HG03378 (cell line): ENCODE measurements at regions not wholly inside any gene's neighbourhood (a gene's known extent, or its start where the extent isn't known, plus 50 kb on each side); places are given as distances from the start of the nearest gene placed in this dataset.
A peak's percentile ranks its signal among the peaks of the same experiment; 100 is the strongest.

Source experiments
- ATAC-seq: cut with Tn5 transposase; IDR thresholded peaks from one replicate; pipeline ENCODE4 v1.9.1; 2021; ENCODE audit warnings: mild to moderate bottlenecking, moderate library complexity; ENCODE audit not compliant: unreplicated experiment

DNA sequence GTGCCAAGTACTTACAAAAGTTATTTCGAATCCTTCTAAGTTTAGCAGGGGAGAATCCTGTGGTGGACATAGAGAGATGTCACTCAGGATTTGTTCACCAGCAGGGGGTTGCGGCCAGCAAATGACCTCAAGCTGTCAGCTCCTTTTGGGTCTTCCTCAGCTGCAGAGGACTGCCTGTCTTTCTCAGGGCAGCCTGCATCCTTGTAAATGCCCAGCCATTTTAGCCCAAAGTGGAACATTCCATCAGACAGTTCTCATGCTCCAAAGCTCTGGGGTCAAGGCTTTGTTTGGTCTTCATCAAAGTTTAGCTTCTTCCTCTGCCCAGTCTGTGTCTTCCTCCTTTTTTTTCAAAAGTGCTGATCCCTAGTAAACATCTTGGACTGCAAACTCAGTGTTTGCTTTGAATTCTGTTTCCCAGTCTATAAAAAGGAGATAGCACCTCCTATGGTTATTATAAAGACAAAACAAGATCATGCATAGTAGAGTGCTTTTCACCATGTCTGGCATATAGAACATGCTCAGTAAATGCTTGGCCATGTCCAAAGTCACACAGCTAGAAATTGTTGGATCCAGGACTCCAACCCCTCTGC is 156.4 kb upstream of the GATB start:
- no peak for ATAC-seq

DNA sequence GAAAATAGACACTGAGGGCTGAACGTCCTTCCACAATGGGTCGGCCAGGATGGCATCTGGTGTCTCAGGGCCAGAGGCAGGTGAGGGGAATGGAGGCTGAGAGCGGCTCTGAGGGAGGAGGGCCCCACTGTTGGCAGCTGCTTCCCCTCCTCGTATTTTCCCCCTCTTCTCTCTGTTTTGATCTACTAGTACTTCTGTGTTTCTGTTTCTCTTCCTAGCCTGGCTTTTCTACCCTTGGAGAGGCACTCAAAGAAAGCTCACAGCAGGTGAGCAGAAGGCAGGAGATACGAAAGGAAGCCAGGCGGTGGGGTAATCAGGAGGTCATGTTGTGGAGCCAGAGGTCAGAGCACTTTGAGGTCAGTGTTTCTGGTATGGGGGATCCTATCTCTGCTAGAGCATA is 151.8 kb upstream of the GATB start:
- ATAC-seq = no peak

DNA sequence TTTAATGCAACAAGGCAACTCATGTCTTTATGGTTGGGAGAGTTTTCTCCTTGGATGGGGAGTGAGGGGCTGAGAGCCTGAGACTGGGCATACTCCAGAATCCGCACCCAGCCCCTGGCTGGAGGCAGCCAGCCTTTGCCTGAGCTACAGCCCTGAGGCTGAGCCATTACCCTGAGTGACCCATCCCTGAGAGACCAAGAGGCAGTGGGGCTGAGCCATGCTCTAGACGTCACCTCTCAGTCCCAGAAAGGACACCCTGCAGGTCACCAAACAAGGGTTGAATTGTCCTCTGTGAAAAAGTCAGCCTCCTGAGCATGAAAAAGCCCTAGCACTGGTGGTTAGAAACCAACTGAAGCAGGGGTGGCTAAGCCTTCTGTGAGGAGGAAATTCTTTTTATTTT is 151.2 kb upstream of the GATB start:
- no peak for ATAC-seq

DNA sequence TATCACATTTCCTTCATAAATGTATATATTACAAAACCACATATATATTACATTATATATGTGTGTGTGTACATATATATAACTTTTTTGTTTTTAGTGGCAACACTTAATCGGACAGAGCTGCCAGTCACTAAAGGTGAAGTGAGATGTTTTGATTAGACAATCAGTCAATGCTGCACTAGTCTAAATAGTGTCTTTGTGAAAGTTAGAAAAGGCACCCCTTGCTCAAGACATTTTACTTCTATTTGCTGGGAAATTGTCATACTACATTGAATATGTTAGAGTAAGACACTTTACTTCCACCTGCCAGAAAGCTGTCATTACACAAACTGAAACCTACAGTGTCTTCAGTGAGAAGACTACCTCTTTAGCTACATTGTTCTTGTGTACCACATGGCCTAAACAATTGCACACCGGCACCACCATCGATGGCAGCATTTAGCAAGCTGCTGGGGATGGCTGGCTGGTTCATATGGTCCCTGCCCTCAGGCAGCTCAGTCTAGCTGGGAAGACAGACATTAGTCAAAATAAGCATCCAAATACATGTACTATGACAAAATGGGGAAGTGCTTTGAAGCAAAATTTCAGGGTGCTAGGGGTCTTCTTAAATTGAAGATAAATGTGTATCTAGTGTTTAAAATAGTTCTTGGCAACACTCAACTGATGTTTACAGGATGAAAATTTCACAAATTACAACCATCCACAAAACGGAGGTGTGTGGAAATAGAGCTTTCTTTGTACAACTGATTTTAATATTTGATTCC is 148.1 kb upstream of the GATB start:
- peak; percentile 45 for ATAC-seq

DNA sequence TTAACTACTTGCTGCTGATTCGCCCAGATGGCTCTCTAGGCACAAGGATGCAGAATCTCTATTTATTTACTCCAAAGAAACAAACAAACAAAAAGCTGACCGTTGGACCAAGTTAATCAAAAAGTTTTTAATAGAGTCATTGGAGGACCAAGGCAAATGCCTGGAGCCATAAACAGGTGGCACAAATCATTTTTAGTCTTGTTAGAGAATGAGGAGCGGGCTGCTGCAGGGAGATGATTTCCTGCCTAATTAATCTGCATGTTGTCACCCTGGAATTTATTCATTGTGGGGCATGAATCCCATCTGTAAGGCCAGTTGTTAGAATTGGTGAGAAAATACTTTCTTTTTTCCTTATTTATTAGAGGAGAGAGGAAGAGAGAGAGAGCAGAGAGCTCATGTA is 147.4 kb upstream of the GATB start:
- no peak for ATAC-seq

DNA sequence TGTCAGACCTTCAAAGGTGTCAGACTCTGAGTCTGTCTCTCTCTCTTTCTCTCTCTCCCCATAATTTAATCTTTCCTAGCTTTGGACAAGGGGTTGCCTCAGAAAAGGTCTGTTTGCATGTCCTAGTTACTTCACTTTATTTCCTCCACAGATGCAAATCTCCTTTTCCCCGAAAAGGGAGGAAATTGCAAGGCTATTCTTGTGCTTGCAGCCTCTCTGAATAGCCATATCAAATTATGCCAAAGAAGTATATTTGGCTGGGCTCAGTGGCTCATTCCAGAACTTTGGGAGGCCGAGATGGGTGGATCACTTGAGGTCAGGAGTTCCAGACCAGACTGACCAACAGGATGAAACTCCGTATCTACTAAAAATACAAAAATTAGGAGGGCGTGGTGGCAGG is 145.6 kb upstream of the GATB start:
- no peak for ATAC-seq

DNA sequence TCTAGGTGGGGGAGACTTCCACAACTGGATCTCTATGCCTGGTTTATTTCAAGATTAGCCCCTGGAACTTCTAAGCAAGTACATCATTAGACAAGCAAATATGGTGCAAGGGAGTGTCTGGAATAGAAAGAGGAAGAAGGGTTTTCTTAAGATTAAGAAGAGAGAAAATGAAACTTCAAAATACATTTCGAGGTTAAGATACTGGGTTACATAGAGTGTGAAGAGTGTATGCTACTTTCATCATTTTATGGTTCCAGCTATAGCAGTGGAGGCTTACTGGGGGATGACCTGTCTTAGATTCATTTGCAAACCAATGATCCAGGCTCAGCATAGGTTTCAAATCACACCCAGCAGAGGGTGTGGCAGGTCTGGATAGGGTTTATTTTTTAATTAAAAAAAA is 144.4 kb upstream of the GATB start:
- peak; percentile 96 for ATAC-seq

DNA sequence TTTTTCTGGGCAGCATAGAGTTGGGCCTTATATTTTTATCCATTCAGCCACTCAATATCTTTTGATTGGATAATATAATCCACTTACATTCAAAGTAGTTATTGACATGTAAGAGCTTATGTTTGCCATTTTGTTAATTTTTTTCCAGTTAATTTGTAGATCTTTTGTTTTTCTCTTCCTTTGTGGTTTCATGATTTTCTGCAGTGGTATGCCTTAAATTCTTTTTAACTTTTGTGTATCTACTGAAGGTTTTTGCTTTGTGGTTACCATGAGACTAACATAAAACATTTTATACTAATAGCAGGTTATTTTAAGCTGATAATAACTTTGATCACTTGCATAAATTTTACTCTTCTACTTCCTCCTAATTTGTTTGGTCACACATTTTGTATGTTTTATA is 140.8 kb upstream of the GATB start:
- no peak for ATAC-seq

DNA sequence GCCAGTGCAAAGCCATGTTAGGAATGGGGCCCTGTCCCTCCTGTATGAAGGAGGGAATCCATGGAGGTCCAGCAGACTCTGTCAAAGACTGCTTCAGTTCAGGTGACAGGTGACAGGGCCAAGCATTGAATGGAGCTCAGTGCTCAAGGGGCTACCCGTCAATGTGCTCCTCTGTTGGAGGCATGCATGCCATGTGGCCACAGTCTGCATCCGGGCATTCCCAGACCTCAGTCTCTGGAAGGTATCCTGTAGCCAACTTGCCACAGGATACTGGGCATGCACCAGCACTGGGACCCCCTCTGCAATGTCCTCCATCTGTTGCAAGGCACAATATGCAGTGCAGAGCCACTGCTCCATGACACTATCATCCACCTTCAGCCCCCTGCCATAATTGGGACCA is 136.1 kb upstream of the GATB start:
- ATAC-seq = no peak

DNA sequence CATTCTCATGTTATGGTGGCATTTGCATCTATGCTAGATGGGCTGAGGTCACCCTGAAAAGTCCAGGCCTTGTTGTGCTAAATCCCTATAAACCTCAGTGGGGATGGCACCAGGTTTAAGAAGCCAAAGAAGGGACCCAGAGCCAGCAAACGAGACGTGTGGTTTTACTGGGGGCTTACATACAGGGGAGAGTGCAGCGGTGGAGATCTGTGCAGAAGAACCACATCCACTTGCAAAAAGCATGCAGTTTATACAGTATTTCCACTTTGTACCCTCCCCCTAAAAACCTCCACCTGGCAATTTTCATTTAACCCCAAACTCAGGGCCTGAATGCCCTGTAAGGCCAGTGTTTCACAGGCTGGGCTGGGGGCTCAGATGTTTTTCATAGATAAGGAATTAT is 134.9 kb upstream of the GATB start:
- ATAC-seq = no peak

DNA sequence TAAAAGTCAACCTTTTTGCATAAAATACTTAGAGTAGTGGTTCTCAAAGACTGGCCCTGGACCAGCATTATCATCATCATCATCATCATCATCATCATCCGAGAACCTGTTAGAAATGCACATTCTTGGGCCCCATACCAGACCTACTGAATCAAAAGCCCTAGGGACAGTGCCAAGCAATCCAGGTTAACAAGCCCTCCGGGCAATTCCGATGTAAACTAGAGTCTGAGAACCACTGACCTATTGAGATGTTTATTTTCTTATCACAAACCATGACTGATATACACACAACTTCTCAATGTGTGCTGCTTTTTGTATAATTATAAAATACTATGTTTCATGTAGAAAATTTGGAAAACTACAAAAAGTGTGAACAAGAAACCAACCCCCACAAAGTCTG is 133.4 kb upstream of the GATB start:
- no peak for ATAC-seq

DNA sequence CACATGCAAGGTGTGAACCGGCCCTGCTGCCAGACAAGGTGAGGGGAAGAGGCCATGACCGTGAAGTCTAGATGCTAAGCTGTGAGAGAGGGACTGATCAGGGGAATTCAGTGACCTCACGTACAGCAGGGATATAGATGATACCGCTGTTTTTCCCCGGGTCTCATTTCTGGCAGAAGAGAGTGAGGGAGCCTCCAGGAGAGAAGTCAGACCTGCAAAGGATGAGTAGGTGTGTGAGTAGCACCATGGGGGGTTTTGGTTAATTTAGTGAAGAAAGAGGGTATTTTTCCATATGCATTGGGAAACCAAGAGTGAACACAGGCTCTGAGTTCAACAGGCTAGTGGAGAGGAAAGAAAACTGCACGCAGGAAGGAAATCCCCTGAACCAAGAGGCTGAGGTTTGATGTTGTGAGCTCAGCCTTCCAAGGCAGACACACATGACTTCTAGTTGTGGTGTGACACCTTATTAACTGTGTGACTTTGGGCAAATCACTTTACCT is 127.6 kb upstream of the GATB start:
- peak; percentile 72 for ATAC-seq

DNA sequence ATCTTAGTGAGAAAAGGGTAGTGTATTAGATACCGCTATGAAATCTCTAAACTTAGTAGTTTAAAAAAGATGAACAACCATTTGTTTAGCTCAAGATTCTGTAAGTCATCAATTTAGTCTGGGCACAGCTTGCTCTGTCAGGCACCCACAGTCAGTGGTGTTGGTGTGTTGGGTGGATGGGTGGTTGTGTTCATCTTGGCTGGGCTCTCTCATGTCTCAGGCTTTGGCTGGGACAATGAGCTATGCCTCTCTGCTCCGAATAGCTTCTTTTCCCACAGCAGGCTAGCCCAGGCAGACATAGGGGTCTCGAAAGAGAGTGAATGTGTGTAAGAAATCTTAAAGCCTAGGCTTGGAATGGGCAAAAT is 127.0 kb upstream of the GATB start:
- peak; percentile 19 for ATAC-seq

DNA sequence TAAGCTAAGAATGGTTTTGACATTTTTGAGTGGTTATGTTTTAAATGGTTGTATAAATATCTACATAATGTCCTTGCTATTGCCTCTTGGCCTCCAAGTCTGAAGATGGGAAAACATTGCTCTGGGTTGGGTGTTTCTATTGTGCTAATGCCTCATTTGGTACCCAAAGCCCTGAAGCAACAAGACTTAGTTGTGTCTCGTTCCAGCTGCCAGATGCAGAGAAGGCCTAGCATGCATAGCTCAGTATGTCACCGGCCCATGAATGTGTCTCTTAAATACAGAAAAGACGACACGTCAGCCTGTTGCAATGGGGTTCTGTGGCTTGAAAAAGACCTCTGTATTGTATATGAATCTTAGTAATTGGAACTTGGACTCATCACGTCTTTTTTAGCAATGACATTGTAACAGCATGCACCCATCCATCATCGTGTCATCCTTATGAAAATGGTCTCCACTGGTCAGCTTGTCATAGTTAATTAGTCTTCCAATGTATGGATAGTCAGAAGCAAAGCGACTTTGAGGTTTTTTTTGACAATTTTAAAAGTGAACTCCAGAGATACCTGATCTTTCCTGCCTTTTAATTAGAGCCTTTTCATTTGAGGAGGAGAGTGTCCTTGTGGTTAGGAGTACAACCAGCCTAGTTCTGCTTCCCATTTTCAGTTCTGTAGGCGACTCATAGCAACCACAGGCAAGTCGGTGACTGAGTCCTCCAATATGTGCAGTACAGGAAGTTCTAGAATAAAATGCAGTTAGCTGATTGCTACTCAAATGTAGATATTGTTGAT is 126.4 kb upstream of the GATB start:
- ATAC-seq = peak; percentile 65

DNA sequence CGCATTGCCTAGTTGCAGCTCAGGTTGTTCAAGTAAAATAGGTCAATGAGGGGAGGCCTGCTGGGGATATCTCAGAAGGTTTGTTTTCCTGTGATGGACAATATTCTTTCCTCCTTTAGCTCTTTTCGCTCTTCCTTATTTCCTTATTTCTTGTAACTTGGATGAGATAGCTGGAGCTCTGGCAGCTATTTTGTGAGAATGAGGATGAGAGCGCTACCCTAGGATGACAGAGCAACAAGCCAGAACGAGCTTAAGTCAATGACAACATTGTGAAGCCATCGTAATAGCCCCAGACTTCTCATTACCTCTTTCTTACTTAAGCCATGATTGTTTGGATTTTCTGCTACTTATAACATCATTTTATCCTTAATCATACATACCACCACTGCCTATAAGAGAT is 124.3 kb upstream of the GATB start:
- no peak for ATAC-seq

DNA sequence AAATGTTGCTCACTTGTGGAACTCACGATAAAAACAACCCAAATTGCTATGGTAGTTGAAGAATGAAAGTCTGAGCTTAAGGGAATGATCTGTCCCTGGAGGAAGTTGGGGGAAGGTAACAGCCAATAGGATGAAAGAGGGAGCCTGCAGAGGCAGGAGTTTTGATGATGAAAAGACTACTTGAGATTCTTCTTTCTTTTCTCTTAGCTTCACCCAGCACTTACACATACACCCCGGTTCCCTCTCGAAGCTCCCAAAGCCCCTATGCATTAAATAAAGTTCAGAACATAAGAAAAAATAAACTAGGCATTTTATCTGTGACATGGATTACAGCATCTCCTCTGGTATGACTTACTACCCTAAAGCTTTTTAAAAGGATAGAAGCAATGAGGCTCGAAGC is 122.9 kb upstream of the GATB start:
- no peak for ATAC-seq

DNA sequence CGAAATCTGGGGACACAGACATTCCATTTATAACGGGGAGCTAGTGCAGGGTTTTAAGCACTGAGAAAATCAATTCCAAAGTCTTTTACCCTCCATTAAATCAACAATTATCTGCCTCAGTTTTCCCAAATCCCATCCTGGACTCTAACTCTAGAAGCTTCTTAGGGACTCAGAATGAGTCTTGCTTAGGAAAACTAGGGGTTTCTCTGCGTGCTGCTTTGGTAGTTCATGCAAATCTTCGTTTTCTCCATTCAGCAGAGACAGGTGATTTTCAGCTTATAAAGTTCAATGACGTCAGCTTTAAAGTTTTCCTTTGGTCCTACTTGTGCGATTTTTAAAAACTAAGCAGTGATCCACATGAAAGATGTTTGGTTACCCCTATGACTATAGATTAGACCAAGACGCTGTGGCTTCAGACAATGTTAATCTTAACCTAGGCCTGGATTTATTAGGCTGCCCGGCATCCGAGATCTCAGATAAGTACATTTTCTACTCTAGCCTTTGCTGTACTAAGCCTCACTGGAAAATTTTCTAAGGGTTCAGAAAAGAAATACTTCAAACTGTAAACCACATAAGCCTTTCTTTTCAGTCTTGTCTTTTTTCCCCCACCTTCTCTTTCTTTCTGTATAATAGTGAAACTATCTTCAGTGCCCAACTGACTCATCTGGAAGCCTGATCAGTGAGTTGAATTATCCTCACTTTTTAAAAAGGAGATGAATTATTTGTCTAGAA is 121.4 kb upstream of the GATB start:
- peak; percentile 81 for ATAC-seq

DNA sequence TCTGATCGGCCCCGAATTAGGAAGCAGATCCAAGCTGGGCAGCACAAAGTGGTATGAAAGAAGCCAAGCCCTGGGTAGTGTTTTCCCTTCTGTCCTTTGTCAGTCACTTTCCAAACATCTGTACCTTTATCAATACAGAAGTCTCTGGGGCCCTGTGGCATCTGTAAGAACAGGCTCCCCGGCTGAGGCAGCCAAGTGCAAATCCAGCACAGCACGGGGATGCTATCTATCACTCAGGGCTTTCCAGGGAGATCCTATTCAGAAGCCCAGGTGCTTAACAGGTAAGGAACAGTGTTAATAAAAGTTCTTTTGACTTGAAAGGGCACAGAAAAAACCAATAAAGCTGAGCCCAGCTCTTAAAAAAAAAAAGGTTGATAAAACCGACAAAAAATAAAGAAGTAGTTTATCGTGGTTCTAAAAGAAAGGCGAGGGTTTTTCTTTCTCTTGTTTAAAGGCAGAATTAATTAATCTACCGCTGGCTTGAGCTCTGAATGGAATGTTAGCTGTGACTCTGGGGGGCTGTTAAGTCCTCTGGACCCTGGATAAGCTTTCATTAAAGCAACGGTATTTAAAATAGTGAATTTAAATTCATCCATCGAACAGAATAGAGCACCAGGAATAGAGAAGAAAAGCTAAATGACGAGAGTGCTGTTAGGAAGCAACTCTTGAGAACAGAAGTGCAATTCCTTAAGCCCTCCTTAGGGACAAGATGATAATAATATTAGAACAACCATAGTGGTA is 119.1 kb upstream of the GATB start:
- ATAC-seq = no peak

DNA sequence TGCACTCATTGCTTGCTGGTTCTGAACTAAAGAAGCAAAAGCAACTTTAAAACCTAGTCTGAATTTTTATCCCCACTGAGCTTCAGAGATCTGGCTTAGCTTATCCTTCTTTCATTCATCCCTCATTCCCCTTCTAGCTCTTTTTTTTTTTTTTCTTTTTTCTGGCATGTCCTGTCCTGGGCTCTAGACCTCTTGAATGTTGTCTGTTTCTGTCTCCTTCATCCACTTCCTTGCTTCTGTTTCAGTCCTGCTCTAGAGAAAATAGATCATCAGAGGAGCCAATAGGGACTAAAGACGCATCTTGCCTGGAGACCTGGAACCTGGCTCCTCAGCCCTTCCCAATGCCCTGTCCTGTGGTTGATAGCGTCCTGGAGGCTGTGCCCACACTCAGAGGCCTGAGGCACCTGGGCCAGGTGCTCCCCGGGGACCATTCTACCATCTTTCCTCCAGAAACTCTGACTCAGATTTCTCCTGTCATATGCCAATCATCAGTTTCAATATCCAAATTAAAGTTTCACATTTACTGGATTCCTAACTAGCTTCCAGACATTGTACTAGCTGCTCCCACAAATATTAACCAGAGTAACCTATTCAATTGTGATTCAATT is 115.7 kb upstream of the GATB start:
- ATAC-seq = no peak

DNA sequence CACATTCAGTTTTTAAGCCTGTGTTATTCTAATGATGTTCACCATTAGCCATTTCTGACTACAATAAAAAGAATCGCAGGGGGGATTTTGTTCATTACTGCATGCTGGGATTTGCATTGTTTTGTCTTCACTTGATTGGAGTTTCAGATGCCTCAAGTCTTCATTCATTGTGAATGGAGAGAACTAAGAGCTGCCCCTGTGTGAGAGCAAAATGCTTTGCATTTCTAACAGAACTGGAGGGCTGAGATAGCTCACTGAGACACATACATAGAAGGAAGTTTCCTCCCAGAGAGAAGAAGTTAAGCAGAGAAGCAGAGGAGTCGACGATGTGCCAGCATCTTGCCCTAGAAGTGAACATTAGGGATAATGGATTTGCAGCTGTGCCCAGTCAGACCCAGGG is 113.5 kb upstream of the GATB start:
- no peak for ATAC-seq
